ENCODE measurements at regions not wholly inside any gene's neighbourhood (a gene's known extent, or its start where the extent isn't known, plus 50 kb on each side); places are given as distances from the start of the nearest gene placed in this dataset.

DNA sequence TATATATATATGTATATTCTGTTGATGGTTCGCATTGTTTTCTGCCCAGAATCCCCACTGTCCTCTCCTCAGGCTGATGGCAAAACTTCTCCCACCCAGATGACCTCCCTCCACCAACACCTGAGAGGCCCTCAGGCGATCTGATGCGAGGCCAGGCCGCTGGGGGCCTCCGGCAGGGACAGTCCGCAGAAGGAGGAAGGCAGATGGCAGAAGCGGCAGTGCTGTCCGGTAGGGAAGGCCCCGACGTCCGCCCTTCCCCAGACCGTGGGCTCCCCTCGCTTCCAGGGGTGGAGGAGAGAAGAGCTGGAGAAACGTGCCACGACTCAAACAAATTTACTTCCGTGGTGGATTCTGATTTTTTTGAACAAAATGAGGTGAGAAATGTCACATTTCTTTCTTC, 178.3 kb upstream of the RGS6 start:
- H3K27me3 ChIP-seq (ENCODE audit: insufficient read depth, low read length, poor library complexity, severe bottlenecking) = no peaks in the 10 kb centered on the region
- no peak overlapping the region for H3K9ac ChIP-seq (ENCODE audit: low read depth, low read length, poor library complexity, severe bottlenecking)
- no peaks in the 10 kb centered on the region for H4K20me1 ChIP-seq (ENCODE audit: insufficient read depth, low read length, poor library complexity, severe bottlenecking)
- no peaks in the 10 kb centered on the region for H3F3A ChIP-seq (ENCODE audit: low read depth)
- H3K9me2 ChIP-seq (replicated peaks; ENCODE audit: low read depth, low read length) = no peaks in the 10 kb centered on the region
- H3K9me3 ChIP-seq (ENCODE audit: insufficient read depth, low read depth, low read length) = no peaks in the 10 kb centered on the region
- no peaks in the 10 kb centered on the region for H3K79me2 ChIP-seq (ENCODE audit: insufficient read depth, low read length)
- H3K36me3 ChIP-seq (ENCODE audit: insufficient read depth, low read length) = no peaks in the 10 kb centered on the region
- TF ChIP-seq, protein P1, sequence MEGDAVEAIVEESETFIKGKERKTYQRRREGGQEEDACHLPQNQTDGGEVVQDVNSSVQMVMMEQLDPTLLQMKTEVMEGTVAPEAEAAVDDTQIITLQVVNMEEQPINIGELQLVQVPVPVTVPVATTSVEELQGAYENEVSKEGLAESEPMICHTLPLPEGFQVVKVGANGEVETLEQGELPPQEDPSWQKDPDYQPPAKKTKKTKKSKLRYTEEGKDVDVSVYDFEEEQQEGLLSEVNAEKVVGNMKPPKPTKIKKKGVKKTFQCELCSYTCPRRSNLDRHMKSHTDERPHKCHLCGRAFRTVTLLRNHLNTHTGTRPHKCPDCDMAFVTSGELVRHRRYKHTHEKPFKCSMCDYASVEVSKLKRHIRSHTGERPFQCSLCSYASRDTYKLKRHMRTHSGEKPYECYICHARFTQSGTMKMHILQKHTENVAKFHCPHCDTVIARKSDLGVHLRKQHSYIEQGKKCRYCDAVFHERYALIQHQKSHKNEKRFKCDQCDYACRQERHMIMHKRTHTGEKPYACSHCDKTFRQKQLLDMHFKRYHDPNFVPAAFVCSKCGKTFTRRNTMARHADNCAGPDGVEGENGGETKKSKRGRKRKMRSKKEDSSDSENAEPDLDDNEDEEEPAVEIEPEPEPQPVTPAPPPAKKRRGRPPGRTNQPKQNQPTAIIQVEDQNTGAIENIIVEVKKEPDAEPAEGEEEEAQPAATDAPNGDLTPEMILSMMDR (conservative IDR thresholded peaks at IDR 0.05; ENCODE audit: low read length) = no peak
- no peak for TF ChIP-seq EZH2phosphoT487 (IDR thresholded peaks at IDR 0.05; ENCODE audit: borderline replicate concordance)
- H3K4me3 ChIP-seq (ENCODE audit: low read length, poor library complexity, severe bottlenecking) = no peak overlapping the region
- H3K4me2 ChIP-seq (ENCODE audit: low read depth, low read length, poor library complexity, severe bottlenecking) = no peak overlapping the region
- peaks cover 11% of the 10 kb centered on the region for H3K4me1 ChIP-seq (ENCODE audit: insufficient read depth, low read length, poor library complexity, severe bottlenecking)
- no peak overlapping the region for H2AFZ ChIP-seq (ENCODE audit: low read length)

DNA sequence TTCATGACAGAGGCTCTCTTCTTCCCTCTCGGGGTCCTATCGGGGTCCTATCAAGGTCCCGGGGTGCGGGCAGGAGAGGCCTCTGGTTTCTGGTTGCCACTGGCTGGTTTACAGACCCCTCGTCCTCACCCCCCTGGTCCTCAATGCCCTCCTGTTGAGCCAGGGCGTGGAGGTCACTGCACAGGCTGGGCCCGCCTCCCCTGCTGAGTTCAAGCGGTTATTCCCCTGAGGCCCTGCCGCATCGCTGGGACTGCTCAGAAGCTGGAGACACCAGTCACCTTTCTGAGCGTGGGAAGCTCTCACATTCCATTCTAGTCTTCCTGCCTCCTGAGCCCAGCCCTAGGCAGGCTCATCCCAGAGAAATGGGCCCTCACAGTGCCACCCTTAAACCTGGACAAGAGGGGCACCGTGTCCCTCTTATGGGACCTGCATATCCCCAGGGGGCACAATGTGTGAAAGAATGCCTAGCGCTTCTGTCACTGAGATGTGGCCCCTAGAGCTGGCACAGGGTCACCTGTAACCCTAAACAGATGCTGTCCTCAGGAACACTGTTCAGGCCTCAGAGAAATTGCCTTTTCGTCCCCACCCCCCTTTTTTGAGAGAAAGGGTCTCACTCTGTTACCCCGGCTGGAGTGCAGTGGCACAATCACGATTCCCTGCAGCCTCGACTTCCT, 177.7 kb upstream of the RGS6 start:
- no peak overlapping the region for H2AFZ ChIP-seq (ENCODE audit: low read length)
- H3K36me3 ChIP-seq (ENCODE audit: insufficient read depth, low read length) = no peaks in the 10 kb centered on the region
- H3K4me2 ChIP-seq (ENCODE audit: low read depth, low read length, poor library complexity, severe bottlenecking) = no peak overlapping the region
- no peaks in the 10 kb centered on the region for H3F3A ChIP-seq (ENCODE audit: low read depth)
- H3K9me3 ChIP-seq (ENCODE audit: insufficient read depth, low read depth, low read length) = no peaks in the 10 kb centered on the region
- H3K4me3 ChIP-seq (ENCODE audit: low read length, poor library complexity, severe bottlenecking) = no peak overlapping the region
- H3K4me1 ChIP-seq (ENCODE audit: insufficient read depth, low read length, poor library complexity, severe bottlenecking) = peaks cover 8% of the 10 kb centered on the region
- no peak for TF ChIP-seq EZH2phosphoT487 (IDR thresholded peaks at IDR 0.05; ENCODE audit: borderline replicate concordance)
- TF ChIP-seq, protein P1 (conservative IDR thresholded peaks at IDR 0.05; ENCODE audit: low read length) = no peak
- H4K20me1 ChIP-seq (ENCODE audit: insufficient read depth, low read length, poor library complexity, severe bottlenecking) = no peaks in the 10 kb centered on the region
- H3K9me2 ChIP-seq (replicated peaks; ENCODE audit: low read depth, low read length) = no peaks in the 10 kb centered on the region
- H3K79me2 ChIP-seq (ENCODE audit: insufficient read depth, low read length) = no peaks in the 10 kb centered on the region
- H3K9ac ChIP-seq (ENCODE audit: low read depth, low read length, poor library complexity, severe bottlenecking) = no peak overlapping the region
- no peaks in the 10 kb centered on the region for H3K27me3 ChIP-seq (ENCODE audit: insufficient read depth, low read length, poor library complexity, severe bottlenecking)

DNA sequence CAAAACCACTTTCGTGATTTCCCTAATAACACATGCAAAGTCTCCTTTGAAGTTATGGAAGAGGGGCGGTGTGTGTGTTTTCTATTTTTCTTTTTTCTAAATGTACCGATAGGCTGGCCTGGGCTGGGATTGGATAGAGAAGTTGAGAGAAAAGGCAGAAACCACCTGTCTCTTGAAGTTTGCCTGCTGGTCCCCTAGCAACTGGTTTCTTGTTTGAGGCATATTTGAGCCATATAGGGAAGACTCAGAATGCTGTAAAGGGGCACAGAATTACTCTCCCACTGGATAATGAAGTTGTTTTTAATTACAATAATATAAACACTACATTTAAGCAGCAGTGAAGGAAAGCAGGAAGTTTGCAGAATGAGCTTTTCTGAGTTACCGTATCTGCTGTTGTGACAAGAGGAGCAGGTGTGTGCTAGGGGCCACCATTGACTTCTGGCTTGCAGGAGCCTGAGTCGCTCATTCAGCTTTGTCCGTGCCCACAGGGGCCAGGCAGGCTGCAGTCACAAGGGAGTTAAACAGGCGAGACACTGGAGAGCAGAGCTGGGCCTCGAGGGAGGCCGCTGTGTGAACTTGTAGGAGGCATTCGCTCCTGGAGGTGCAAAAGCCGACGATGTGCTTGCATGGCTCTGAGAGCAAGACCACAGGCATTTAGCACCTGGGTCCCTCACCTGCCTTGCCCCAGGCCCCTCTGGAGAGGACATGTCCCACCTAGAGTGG, 173.8 kb upstream of the RGS6 start:
- Histone ChIP-seq H3K79me2 (ENCODE audit: insufficient read depth, low read length) (no peaks in the 10 kb centered on the region), H3K9me3 (ENCODE audit: insufficient read depth, low read depth, low read length) (no peaks in the 10 kb centered on the region), H3K4me3 (ENCODE audit: low read length, poor library complexity, severe bottlenecking) (no peak overlapping the region), H4K20me1 (ENCODE audit: insufficient read depth, low read length, poor library complexity, severe bottlenecking) (no peaks in the 10 kb centered on the region), H3K36me3 (ENCODE audit: insufficient read depth, low read length) (no peaks in the 10 kb centered on the region), H3K4me2 (ENCODE audit: low read depth, low read length, poor library complexity, severe bottlenecking) (no peak overlapping the region), H3K9me2 (replicated peaks; ENCODE audit: low read depth, low read length) (no peaks in the 10 kb centered on the region), H3K4me1 (ENCODE audit: insufficient read depth, low read length, poor library complexity, severe bottlenecking) (no peaks in the 10 kb centered on the region), H3F3A (ENCODE audit: low read depth) (no peaks in the 10 kb centered on the region), H2AFZ (ENCODE audit: low read length) (no peak overlapping the region), H3K27me3 (ENCODE audit: insufficient read depth, low read length, poor library complexity, severe bottlenecking) (no peaks in the 10 kb centered on the region), H3K9ac (ENCODE audit: low read depth, low read length, poor library complexity, severe bottlenecking) (no peak overlapping the region)
- TF ChIP-seq, protein P1 (conservative IDR thresholded peaks at IDR 0.05; ENCODE audit: low read length) = no peak
- no peak for TF ChIP-seq EZH2phosphoT487 (IDR thresholded peaks at IDR 0.05; ENCODE audit: borderline replicate concordance)

All from Loucy (cell line).